MG63 (cell line): ENCODE measurements at regions not wholly inside any gene's neighbourhood (a gene's known extent, or its start where the extent isn't known, plus 50 kb on each side); places are given as distances from the start of the nearest gene placed in this dataset.
"Not testable (repeated sequence)": the region's sequence is repeated elsewhere in the genome, so short reads cannot be mapped to it uniquely, and the experiment has no call there.

Source experiments
- DNase-seq: peaks from one replicate; pipeline ENCODE4 v3.0.0-alpha.2; 2020
- H3K27me3 ChIP-seq: fragments of 250-450 bp; sonication (Bioruptor Pico); 2 replicates; pipeline ENCODE4 v1.5.1; 2020; ENCODE audit warnings: mild to moderate bottlenecking, moderate library complexity
- H3K36me3 ChIP-seq: fragments of 250-450 bp; sonication (Bioruptor Pico); 2 replicates; pipeline ENCODE4 v1.5.1; 2020; ENCODE audit warnings: mild to moderate bottlenecking, moderate library complexity
- H3K4me3 ChIP-seq: fragments of 250-450 bp; sonication (Bioruptor Pico); 2 replicates; pipeline ENCODE4 v1.5.1; 2020; ENCODE audit warnings: mild to moderate bottlenecking, moderate library complexity
- H3K9me3 ChIP-seq: fragments of 250-450 bp; sonication (Bioruptor Pico); 2 replicates; pipeline ENCODE4 v1.5.1; 2020; ENCODE audit warnings: mild to moderate bottlenecking, moderate library complexity

DNA sequence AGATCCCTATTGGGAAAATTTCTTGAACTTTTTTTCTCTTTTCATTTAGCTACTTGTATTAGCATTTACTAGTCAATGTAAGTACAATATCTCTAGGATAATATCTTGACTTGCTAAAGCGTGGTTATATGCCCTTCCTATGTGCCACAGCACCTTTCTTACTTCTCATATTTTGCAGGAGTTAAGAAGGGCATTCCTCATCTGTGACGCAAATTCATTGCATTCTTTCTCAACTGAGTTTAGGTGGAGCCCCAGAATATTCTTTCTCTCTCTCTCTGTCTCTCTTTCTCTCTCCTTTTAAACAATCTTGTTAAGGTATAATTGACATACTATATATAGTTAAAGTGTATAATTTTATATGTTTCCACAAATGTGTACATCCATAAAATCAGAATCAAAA lies 266.1 kb downstream of the RAB38 start:
- DNase-seq: no peak
- Histone ChIP-seq H3K27me3 (peaks cover 5% of the 10 kb centered on the region; the same call in 1 of the 2 replicates), H3K9me3 (no peaks in the 10 kb centered on the region), H3K4me3 (no peak overlapping the region), H3K36me3 (no peaks in the 10 kb centered on the region)

DNA sequence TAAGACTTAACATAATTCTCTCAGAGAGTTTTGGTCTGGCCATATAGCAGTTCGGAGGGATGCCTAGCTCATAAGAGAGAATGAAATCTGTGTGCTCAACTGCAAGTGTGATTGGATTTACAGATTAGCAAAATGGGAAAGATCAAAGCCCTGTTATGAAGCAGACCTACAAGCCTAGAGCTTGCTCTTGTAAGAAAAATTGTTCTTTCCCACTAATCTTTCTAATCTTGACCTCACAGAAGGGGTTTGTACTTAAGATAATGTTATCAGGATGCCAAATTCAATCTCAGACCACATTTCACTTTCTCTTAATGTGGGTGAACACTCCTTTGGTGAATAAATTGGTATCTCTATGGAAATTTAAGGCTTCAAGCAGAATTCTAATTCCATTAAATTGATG lies 267.2 kb downstream of the RAB38 start:
- H3K27me3 ChIP-seq: peaks cover 5% of the 10 kb centered on the region; the same call in 1 of the 2 replicates

GRCh38 chr11:87903345-87903744 lies 271.9 kb downstream of the RAB38 start:
- no peak overlapping the region for H3K4me3 ChIP-seq
- H3K36me3 ChIP-seq: no peaks in the 10 kb centered on the region
- peaks cover 7% of the 10 kb centered on the region for H3K27me3 ChIP-seq
- no peak for DNase-seq
- no peaks in the 10 kb centered on the region for H3K9me3 ChIP-seq

More for the DNA sequence above, 267.2 kb downstream of the RAB38 start:
- no peak overlapping the region for H3K4me3 ChIP-seq
- no peaks in the 10 kb centered on the region for H3K9me3 ChIP-seq
- no peak for DNase-seq
- no peaks in the 10 kb centered on the region for H3K36me3 ChIP-seq

DNA sequence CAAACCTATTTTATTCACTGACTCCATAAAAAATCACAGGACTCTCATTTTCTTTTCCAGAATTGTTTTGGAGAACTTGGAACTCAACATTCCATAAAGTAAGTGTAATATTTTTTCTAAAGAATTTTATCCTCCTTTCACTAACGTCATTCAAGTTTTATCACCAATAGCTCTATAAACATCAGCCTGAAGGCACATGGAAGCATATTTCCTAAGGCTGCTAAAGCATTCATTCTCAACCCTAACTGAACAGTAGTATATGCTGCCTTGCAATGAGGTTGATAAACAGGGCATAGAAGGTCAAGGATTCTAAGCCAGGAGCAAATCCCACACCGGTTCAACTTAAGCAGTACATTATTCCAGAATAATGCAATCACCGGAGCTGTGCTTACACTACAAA lies 273.9 kb downstream of the RAB38 start:
- Histone ChIP-seq H3K4me3 (no peak overlapping the region), H3K9me3 (no peaks in the 10 kb centered on the region), H3K36me3 (no peaks in the 10 kb centered on the region), H3K27me3 (peaks cover 6% of the 10 kb centered on the region)
- no peak for DNase-seq

GRCh38 chr11:87897921-87898320 lies 277.3 kb downstream of the RAB38 start:
- Histone ChIP-seq H3K4me3 (no peak overlapping the region), H3K36me3 (no peaks in the 10 kb centered on the region), H3K9me3 (no peaks in the 10 kb centered on the region), H3K27me3 (peaks cover 8% of the 10 kb centered on the region)
- DNase-seq: no peak

- H3K9me3 ChIP-seq: no peaks in the 10 kb centered on the region
Observed at GRCh38 chr11:87897071-87897470, 278.2 kb downstream of the RAB38 start.

DNA sequence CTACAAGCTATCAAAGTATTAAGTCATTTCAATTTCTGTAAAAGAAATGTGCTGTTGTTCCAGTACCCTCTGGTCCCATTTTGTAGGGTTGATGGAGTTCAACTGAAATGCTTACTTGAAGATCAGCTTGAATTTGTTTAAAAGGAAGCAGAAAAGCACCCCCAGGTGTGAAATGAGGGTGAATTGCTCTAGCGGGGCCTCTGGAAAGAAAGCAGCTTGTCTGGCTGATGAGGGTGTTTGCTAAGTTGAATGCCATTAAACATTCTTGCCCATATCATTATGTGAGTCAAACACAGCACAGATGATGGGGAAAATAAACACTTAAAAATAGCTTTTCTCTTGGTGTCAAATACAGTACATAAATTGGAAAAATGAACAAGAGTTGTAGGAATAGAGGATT lies 280.3 kb downstream of the RAB38 start:
- Histone ChIP-seq H3K4me3 (no peak overlapping the region), H3K27me3 (peaks cover 5% of the 10 kb centered on the region), H3K9me3 (no peaks in the 10 kb centered on the region), H3K36me3 (no peaks in the 10 kb centered on the region)
- no peak for DNase-seq

More at GRCh38 chr11:87897071-87897470, 278.2 kb downstream of the RAB38 start:
- Histone ChIP-seq H3K27me3 (peaks cover 8% of the 10 kb centered on the region), H3K4me3 (no peak overlapping the region), H3K36me3 (no peaks in the 10 kb centered on the region)
- no peak for DNase-seq

DNA sequence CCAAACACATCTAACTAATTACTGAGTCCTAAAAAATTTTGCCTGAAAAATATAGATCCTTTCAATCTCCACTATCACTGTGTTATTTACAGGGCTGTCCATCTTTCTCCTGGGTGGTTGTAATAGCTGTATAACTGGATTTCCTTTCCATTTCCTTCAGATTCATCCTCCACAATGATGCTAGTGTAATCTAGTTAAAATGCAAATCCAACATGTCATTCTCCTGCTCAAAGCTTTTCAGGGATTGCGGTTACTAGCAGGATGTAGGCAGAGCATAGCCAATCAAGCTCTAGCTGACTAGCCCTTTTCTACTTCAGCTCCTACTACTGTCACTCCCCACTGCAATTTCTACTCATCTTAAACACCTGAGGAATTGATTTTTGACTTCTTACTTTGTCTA lies 283.0 kb downstream of the RAB38 start:
- no peak for DNase-seq
- peaks cover 5% of the 10 kb centered on the region for H3K27me3 ChIP-seq
- H3K9me3 ChIP-seq: no peaks in the 10 kb centered on the region

GRCh38 chr11:87889126-87889525 lies 286.1 kb downstream of the RAB38 start:
- no peak for DNase-seq
- Histone ChIP-seq H3K36me3 (no peaks in the 10 kb centered on the region), H3K4me3 (no peak overlapping the region), H3K9me3 (no peaks in the 10 kb centered on the region), H3K27me3 (no peaks in the 10 kb centered on the region)

More for the DNA sequence above, 283.0 kb downstream of the RAB38 start:
- no peak overlapping the region for H3K4me3 ChIP-seq
- no peaks in the 10 kb centered on the region for H3K36me3 ChIP-seq

GRCh38 chr11:87885084-87885483 lies 290.2 kb downstream of the RAB38 start:
- not testable (repeated sequence) for H3K36me3 ChIP-seq, H3K27me3 ChIP-seq, DNase-seq, H3K4me3 ChIP-seq, H3K9me3 ChIP-seq

- H3K9me3 ChIP-seq: no peaks in the 10 kb centered on the region
- no peak for DNase-seq
- H3K4me3 ChIP-seq: no peak overlapping the region
- H3K36me3 ChIP-seq: no peaks in the 10 kb centered on the region
- H3K27me3 ChIP-seq: no peaks in the 10 kb centered on the region
Observed at GRCh38 chr11:87879118-87879517, 296.1 kb downstream of the RAB38 start.

GRCh38 chr11:87878373-87878825 lies 296.8 kb downstream of the RAB38 start:
- H3K36me3 ChIP-seq: no peaks in the 10 kb centered on the region
- no peaks in the 10 kb centered on the region for H3K9me3 ChIP-seq
- H3K27me3 ChIP-seq: no peaks in the 10 kb centered on the region
- no peak for DNase-seq
- no peak overlapping the region for H3K4me3 ChIP-seq

- no peak for DNase-seq
- Histone ChIP-seq H3K36me3 (no peaks in the 10 kb centered on the region), H3K4me3 (no peak overlapping the region), H3K9me3 (no peaks in the 10 kb centered on the region), H3K27me3 (no peaks in the 10 kb centered on the region)
Observed at GRCh38 chr11:87871056-87871455, 304.2 kb downstream of the RAB38 start.

DNA sequence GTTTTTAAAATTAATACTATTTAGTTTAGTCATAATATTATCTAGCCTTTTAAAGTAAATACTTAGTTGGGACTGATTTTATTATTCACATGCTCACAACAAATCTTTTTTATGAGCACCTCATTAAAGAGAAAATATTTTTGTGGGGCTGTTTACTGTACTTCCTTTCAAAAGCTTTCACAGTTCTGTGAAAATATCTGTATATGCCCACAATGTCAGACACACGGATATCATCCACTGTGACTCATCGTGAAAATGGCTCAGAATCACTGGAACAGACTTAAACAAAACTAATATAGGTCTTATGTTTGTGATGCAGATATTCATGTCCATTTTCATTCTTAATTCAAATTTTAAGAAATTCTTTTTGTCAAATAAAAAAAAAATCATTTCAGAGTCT lies 305.2 kb downstream of the RAB38 start:
- no peak for DNase-seq
- Histone ChIP-seq H3K36me3 (no peaks in the 10 kb centered on the region), H3K9me3 (no peaks in the 10 kb centered on the region), H3K27me3 (no peaks in the 10 kb centered on the region), H3K4me3 (no peak overlapping the region)

DNA sequence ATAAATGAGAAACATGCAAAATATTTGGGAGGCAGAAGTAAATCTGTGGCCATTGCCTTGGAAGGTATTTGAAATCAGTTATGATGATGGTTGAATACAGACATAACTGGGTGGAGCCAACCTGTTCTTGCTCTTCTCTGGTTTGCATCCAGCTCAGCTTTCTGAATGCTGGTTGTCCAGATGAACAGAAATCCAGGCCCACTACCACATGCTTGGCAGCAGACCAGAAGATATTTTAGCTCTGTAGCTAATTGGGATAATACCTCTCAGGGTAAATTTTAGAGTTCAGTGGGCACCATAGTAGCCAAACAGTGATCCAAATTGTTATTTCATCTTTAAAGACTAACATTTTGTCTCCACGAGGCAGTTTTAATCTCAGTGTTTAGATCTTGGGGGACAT lies 308.3 kb downstream of the RAB38 start:
- no peaks in the 10 kb centered on the region for H3K36me3 ChIP-seq
- H3K4me3 ChIP-seq: no peak overlapping the region
- no peak for DNase-seq
- no peaks in the 10 kb centered on the region for H3K9me3 ChIP-seq
- H3K27me3 ChIP-seq: no peaks in the 10 kb centered on the region

DNA sequence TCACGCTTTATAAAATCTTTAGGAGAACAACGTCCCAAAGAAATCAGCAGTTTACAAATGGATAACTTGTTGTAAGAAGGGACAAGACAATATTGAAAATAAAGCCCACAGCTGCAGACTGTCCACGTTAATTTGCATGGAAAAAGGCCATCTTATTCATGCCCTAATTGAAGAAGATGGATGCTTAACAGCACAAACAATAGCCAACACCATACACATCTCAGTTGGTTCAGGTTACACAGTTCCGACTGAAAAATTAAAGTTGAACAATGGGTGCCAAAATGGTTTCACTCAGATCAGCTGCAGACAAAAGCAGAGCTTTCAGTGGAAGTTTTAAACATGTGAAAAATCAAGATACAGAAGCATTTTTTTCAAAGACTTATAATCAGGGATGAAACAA lies 314.2 kb downstream of the RAB38 start:
- DNase-seq: no peak
- Histone ChIP-seq H3K27me3 (no peaks in the 10 kb centered on the region), H3K36me3 (no peaks in the 10 kb centered on the region), H3K9me3 (no peaks in the 10 kb centered on the region), H3K4me3 (no peak overlapping the region)

DNA sequence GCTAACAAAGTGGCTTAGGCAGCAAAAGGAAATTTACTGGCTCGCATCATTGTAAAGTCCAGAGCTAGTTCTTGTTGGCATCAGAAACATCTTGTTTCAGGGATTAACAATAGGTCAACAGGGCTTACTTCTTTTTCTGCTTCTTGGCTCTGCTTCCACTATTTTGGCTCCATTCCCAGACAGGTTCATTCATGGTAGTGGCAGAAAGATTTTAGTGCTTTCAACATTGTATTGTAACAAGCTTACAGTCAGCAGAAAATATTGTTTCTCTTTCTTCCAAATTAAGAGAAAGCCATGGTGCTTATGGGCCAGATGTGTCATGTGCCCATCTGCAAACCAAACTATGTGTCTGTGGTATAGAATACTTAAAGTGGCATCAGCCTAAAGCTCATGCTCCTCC lies 315.6 kb downstream of the RAB38 start:
- no peak for DNase-seq

GRCh38 chr11:87851827-87852226 lies 323.4 kb downstream of the RAB38 start:
- Histone ChIP-seq H3K9me3 (no peaks in the 10 kb centered on the region), H3K36me3 (no peaks in the 10 kb centered on the region), H3K27me3 (no peaks in the 10 kb centered on the region), H3K4me3 (no peak overlapping the region)
- no peak for DNase-seq

More for the DNA sequence above, 315.6 kb downstream of the RAB38 start:
- H3K27me3 ChIP-seq: no peaks in the 10 kb centered on the region
- H3K36me3 ChIP-seq: no peaks in the 10 kb centered on the region
- H3K4me3 ChIP-seq: no peak overlapping the region
- H3K9me3 ChIP-seq: no peaks in the 10 kb centered on the region

- DNase-seq: no peak
- Histone ChIP-seq H3K4me3 (no peak overlapping the region), H3K36me3 (no peaks in the 10 kb centered on the region), H3K27me3 (no peaks in the 10 kb centered on the region), H3K9me3 (no peaks in the 10 kb centered on the region)
Observed at GRCh38 chr11:87851234-87851633, 324.0 kb downstream of the RAB38 start.
